ENCODE measurements at regions not wholly inside any gene's neighbourhood (a gene's known extent, or its start where the extent isn't known, plus 50 kb on each side); places are given as distances from the start of the nearest gene placed in this dataset.

DNA sequence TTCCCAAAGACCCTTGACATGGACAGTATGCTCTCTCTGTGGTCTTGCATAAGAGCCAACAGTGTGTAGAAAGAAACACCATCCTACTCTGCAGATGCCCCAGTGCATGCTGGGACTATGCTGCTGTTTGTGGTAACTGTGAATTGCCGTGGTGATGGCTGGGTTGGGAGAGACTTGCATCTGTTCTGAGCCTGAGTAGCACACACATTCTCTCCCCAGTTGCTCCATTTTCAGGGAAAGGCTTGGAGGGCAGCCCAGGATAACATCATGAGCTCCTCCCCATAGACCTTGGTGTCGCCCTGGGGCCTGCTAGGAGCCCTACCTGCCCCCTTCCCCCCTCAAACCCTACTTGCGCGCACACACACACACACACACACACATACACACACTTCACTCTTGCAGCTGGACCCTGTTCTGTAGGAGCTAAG lies 120.9 kb upstream of the IPO9 start:
- H3K4me2 ChIP-seq (ENCODE audit: low read length): no peak overlapping the region
- peaks cover 4% of the 10 kb centered on the region for H3K4me1 ChIP-seq (ENCODE audit: insufficient read depth, low read length, poor library complexity, severe bottlenecking)
- ChIA-PET POLR2A (interaction anchor here (1.2 to 1.3 kb wide), 2 partner anchors 11 to 85 kb away, joined by 3 to 4 read pairs; no protein-coding TSS in a partner anchor), CTCF (ENCODE audit: unreplicated experiment) (interaction anchor here (0.9 to 2.6 kb wide), 2 partner anchors 51 to 85 kb away, joined by 3 to 13 read pairs; no protein-coding TSS in a partner anchor)
- H3K36me3 ChIP-seq (ENCODE audit: insufficient read depth, low read length): no peaks in the 10 kb centered on the region
- no peaks in the 10 kb centered on the region for H3K9me2 ChIP-seq (ENCODE audit: insufficient read depth, low read length)
- H3K4me3 ChIP-seq (ENCODE audit: low read depth, low read length, poor library complexity, severe bottlenecking): no peak overlapping the region
- H3K79me2 ChIP-seq (ENCODE audit: insufficient read depth, low read depth, low read length): no peaks in the 10 kb centered on the region
- TF ChIP-seq, protein P1, sequence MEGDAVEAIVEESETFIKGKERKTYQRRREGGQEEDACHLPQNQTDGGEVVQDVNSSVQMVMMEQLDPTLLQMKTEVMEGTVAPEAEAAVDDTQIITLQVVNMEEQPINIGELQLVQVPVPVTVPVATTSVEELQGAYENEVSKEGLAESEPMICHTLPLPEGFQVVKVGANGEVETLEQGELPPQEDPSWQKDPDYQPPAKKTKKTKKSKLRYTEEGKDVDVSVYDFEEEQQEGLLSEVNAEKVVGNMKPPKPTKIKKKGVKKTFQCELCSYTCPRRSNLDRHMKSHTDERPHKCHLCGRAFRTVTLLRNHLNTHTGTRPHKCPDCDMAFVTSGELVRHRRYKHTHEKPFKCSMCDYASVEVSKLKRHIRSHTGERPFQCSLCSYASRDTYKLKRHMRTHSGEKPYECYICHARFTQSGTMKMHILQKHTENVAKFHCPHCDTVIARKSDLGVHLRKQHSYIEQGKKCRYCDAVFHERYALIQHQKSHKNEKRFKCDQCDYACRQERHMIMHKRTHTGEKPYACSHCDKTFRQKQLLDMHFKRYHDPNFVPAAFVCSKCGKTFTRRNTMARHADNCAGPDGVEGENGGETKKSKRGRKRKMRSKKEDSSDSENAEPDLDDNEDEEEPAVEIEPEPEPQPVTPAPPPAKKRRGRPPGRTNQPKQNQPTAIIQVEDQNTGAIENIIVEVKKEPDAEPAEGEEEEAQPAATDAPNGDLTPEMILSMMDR (conservative IDR thresholded peaks at IDR 0.05; ENCODE audit: low read length): no peak
- no peak for TF ChIP-seq EZH2phosphoT487 (IDR thresholded peaks at IDR 0.05; ENCODE audit: borderline replicate concordance, low read depth, low read length)
- no peaks in the 10 kb centered on the region for H3K9me3 ChIP-seq (ENCODE audit: low read length)
- H2AFZ ChIP-seq (ENCODE audit: low read length): no peak overlapping the region
- no peaks in the 10 kb centered on the region for H4K20me1 ChIP-seq (ENCODE audit: insufficient read depth, low read length)
- intact Hi-C loops (cut with micrococcal nuclease; ENCODE audit: unreplicated experiment): no loop called here
- BruUV-seq (replicated peaks): no TSS peak
- no peak overlapping the region for H3K27ac ChIP-seq (ENCODE audit: low read depth, low read length, poor library complexity, severe bottlenecking)
- no peak for DNase-seq (ENCODE audit: low spot score)

DNA sequence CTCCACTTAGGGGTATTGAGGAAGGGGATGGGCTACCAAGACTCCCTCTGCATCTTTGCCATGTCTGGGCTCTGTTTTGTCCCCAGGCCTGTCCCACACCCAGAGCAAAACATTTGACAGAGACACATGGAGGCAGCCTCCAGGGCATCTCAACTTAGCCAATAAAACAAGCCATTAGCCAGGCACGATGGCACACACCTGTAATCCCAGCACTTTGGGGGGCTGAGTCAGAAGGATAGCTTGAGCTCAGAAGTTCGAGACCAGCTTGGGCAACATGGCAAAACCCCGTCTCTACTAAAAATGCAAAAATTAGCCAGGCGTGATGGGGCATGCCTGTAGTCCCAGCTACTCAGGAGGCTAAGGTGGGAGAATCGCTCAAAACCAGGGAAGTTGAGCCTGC lies 120.3 kb upstream of the IPO9 start:
- BruUV-seq (replicated peaks): no TSS peak
- intact Hi-C loops (cut with micrococcal nuclease; ENCODE audit: unreplicated experiment): loop anchor here (1.0 kb wide), 1 partner anchor 85 kb away; no protein-coding TSS in a partner anchor

More for the DNA sequence above, 120.3 kb upstream of the IPO9 start:
- no peaks in the 10 kb centered on the region for H3K9me2 ChIP-seq (ENCODE audit: insufficient read depth, low read length)
- peaks cover 4% of the 10 kb centered on the region for H3K4me1 ChIP-seq (ENCODE audit: insufficient read depth, low read length, poor library complexity, severe bottlenecking)
- no peaks in the 10 kb centered on the region for H4K20me1 ChIP-seq (ENCODE audit: insufficient read depth, low read length)
- ChIA-PET POLR2A (interaction anchor here (1.2 to 1.3 kb wide), 3 partner anchors 11 to 88 kb away, joined by 3 to 4 read pairs (median 4); no protein-coding TSS in a partner anchor), CTCF (ENCODE audit: unreplicated experiment) (interaction anchor here (0.9 to 2.6 kb wide), 6 partner anchors 9 to 149 kb away, joined by 3 to 13 read pairs (median 4); no protein-coding TSS in a partner anchor)
- H2AFZ ChIP-seq (ENCODE audit: low read length): no peak overlapping the region
- H3K27ac ChIP-seq (ENCODE audit: low read depth, low read length, poor library complexity, severe bottlenecking): no peak overlapping the region
- H3K4me2 ChIP-seq (ENCODE audit: low read length): no peak overlapping the region
- H3K4me3 ChIP-seq (ENCODE audit: low read depth, low read length, poor library complexity, severe bottlenecking): no peak overlapping the region
- H3K9me3 ChIP-seq (ENCODE audit: low read length): no peaks in the 10 kb centered on the region
- no peaks in the 10 kb centered on the region for H3K79me2 ChIP-seq (ENCODE audit: insufficient read depth, low read depth, low read length)
- H3K36me3 ChIP-seq (ENCODE audit: insufficient read depth, low read length): no peaks in the 10 kb centered on the region
- DNase-seq (ENCODE audit: low spot score): no peak
- no peak for TF ChIP-seq EZH2phosphoT487 (IDR thresholded peaks at IDR 0.05; ENCODE audit: borderline replicate concordance, low read depth, low read length)
- TF ChIP-seq, protein P1 (conservative IDR thresholded peaks at IDR 0.05; ENCODE audit: low read length): no peak

Data from OCI-LY7 (cell line).